MCF 10A (cell line): ENCODE measurements at regions not wholly inside any gene's neighbourhood (a gene's known extent, or its start where the extent isn't known, plus 50 kb on each side); places are given as distances from the start of the nearest gene placed in this dataset.

ENCODE experiments used
- BruUV-seq: library from RNA; stranded (reverse); fragments of 400-500 nt; replicated peaks from 2 replicates; lab custom pipeline; 2021; lab: Mats Ljungman, UMichigan
- CTCF ChIA-PET: fragments of 300-600 bp; sonication (Branson Sonifier 250); formaldehyde crosslinking; extraction: SDS; loops from one replicate; lab custom pipeline; 2021; ENCODE audit warnings: antibody characterized with exemption, inconsistent platforms; lab: Yijun Ruan, JAX
- POLR2A ChIA-PET: fragments of 300-600, 350-650 bp; sonication (Branson Sonifier 250); formaldehyde crosslinking; extraction: SDS; loops from one replicate; lab custom pipeline; 2020; ENCODE audit warnings: antibody characterized with exemption, inconsistent platforms; lab: Yijun Ruan, JAX
- DNase-seq: peaks from one replicate; pipeline ENCODE4 v3.0.0-alpha.2; 2018; ENCODE audit not compliant: unreplicated experiment
- H3K27ac Mint-ChIP-seq: one replicate; pipeline ENCODE4 v1.8.0; 2022; ENCODE audit warnings: mild to moderate bottlenecking, low read depth, mixed read lengths; ENCODE audit not compliant: unreplicated experiment
- H3K27me3 Mint-ChIP-seq: one replicate; pipeline ENCODE4 v1.8.0; 2022; ENCODE audit warnings: mixed read lengths; ENCODE audit not compliant: insufficient read depth, unreplicated experiment
- H3K36me3 Mint-ChIP-seq: one replicate; pipeline ENCODE4 v1.8.0; 2022; ENCODE audit warnings: mild to moderate bottlenecking, moderate library complexity, mixed read lengths; ENCODE audit not compliant: insufficient read depth, unreplicated experiment
- H3K4me1 Mint-ChIP-seq: one replicate; pipeline ENCODE4 v1.8.0; 2022; ENCODE audit warnings: mixed read lengths; ENCODE audit not compliant: insufficient read depth, unreplicated experiment
- H3K4me3 Mint-ChIP-seq: one replicate; pipeline ENCODE4 v1.8.0; 2022; ENCODE audit warnings: mild to moderate bottlenecking, moderate library complexity, mixed read lengths; ENCODE audit not compliant: unreplicated experiment
- H3K9me3 Mint-ChIP-seq: one replicate; pipeline ENCODE4 v1.8.0; 2022; ENCODE audit warnings: mixed read lengths; ENCODE audit not compliant: unreplicated experiment
- CTCF ChIP-seq: fragments of 200-600 bp; IDR thresholded peaks from one replicate; pipeline ENCODE4 v1.8.0; 2022; ENCODE audit warnings: antibody characterized with exemption, mild to moderate bottlenecking; ENCODE audit not compliant: unreplicated experiment
- intact Hi-C: fragments of 100-400 bp; cut with micrococcal nuclease; formaldehyde crosslinking; loops from 2 replicates; pipeline ENCODE4 v1.14.1; 2022

- Mint-ChIP-seq H3K27me3 (peaks cover 14% of the 10 kb centered on the region), H3K9me3 (no peaks in the 10 kb centered on the region), H3K27ac (no peak overlapping the region), H3K4me1 (no peaks in the 10 kb centered on the region), H3K4me3 (no peak overlapping the region), H3K36me3 (no peaks in the 10 kb centered on the region)
- DNase-seq: no peak
- POLR2A ChIA-PET: no interaction called here
- CTCF ChIA-PET: no interaction called here
- TF ChIP-seq CTCF: no peak
- no TSS peak for BruUV-seq
- intact Hi-C loops: no loop called here
Observed at GRCh38 chr2:136298631-136299030, 180.7 kb upstream of the CXCR4 start.

- DNase-seq: no peak
- H3K27ac Mint-ChIP-seq: no peak overlapping the region
- BruUV-seq: no TSS peak
- peaks cover 9% of the 10 kb centered on the region for H3K27me3 Mint-ChIP-seq
- H3K36me3 Mint-ChIP-seq: no peaks in the 10 kb centered on the region
- H3K4me1 Mint-ChIP-seq: no peaks in the 10 kb centered on the region
- no peak for TF ChIP-seq CTCF
- intact Hi-C loops: no loop called here
- H3K9me3 Mint-ChIP-seq: no peaks in the 10 kb centered on the region
- H3K4me3 Mint-ChIP-seq: no peak overlapping the region
- CTCF ChIA-PET: no interaction called here
- POLR2A ChIA-PET: no interaction called here
Observed at GRCh38 chr2:136297994-136298393, 180.0 kb upstream of the CXCR4 start.

- Mint-ChIP-seq H3K4me3 (no peak overlapping the region), H3K9me3 (no peaks in the 10 kb centered on the region), H3K36me3 (no peaks in the 10 kb centered on the region), H3K27ac (no peak overlapping the region), H3K27me3 (peaks cover 2% of the 10 kb centered on the region), H3K4me1 (no peaks in the 10 kb centered on the region)
- POLR2A ChIA-PET: interaction anchor here (0.7 kb wide), 1 partner anchor 27 kb away, joined by 3 read pairs; no protein-coding TSS in a partner anchor
- no TSS peak for BruUV-seq
- no peak for TF ChIP-seq CTCF
- CTCF ChIA-PET: no interaction called here
- no peak for DNase-seq
- intact Hi-C loops: no loop called here
Observed at GRCh38 chr2:136297312-136297711, 179.4 kb upstream of the CXCR4 start.

GRCh38 chr2:136295168-136295567 lies 177.2 kb upstream of the CXCR4 start:
- H3K4me3 Mint-ChIP-seq: no peak overlapping the region
- H3K27ac Mint-ChIP-seq: no peak overlapping the region
- no peaks in the 10 kb centered on the region for H3K27me3 Mint-ChIP-seq
- DNase-seq: no peak
- ChIA-PET CTCF (interaction anchor here (0.7 kb wide), 1 partner anchor 16 kb away, joined by 4 read pairs; no protein-coding TSS in a partner anchor), POLR2A (no interaction called here)
- TF ChIP-seq CTCF: no peak
- no peaks in the 10 kb centered on the region for H3K4me1 Mint-ChIP-seq
- no peaks in the 10 kb centered on the region for H3K9me3 Mint-ChIP-seq
- H3K36me3 Mint-ChIP-seq: no peaks in the 10 kb centered on the region
- intact Hi-C loops: no loop called here
- no TSS peak for BruUV-seq
